K562 (cell line): ENCODE measurements at regions not wholly inside any gene's neighbourhood (a gene's known extent, or its start where the extent isn't known, plus 50 kb on each side); places are given as distances from the start of the nearest gene placed in this dataset.

Experiments used
- ATAC-seq: fragments of 200-7000 bp; cut with Tn5 transposase; 3 replicates; pipeline ENCODE4 v1.9.1; 2020; ENCODE audit warnings: moderate library complexity
- BruUV-seq: library from RNA; stranded (reverse); fragments of 400-500 nt; replicated peaks from 2 replicates; lab custom pipeline; 2021; lab: Mats Ljungman, UMichigan
- CTCF ChIA-PET: fragments of 300-600 bp; formaldehyde crosslinking; extraction: SDS; loops from one replicate; lab custom pipeline; 2021; ENCODE audit warnings: low intra/inter-chr PET ratio; lab: Yijun Ruan, JAX
- POLR2A ChIA-PET: fragments of 300-600, 350-650 bp; sonication (Branson Sonifier 250); formaldehyde crosslinking; extraction: SDS; loops from one replicate; lab custom pipeline; 2021; ENCODE audit warnings: antibody characterized with exemption, inconsistent platforms; lab: Yijun Ruan, JAX
- DNase-seq, 4 experiments: peaks; one replicate each; pipeline versions ENCODE4 v3.0.0 to v3.0.0-alpha.2; 2011 to 2018; ENCODE audit warnings: low spot score in 3 of 4, mixed read lengths in 3 of 4; ENCODE audit errors: extremely low read depth in 1 of 4
- FAIRE-seq: peaks from 2 replicates; lab custom pipeline; 2011; peaks lifted over from hg19 to GRCh38; lab: Jason Lieb, UNC
- H2AFZ ChIP-seq: 2 replicates; pipeline ENCODE4 v1.6.0; 2011; ENCODE audit warnings: low read depth, low read length, control low read depth, inconsistent platforms
- H3K27ac ChIP-seq: fragments of 200-600 bp; 3 replicates; pipeline ENCODE4 v1.8.0; 2011; ENCODE audit warnings: low read depth, mild to moderate bottlenecking, control low read depth, inconsistent platforms, low read length, moderate library complexity, mixed read lengths; ENCODE audit errors: extremely low read depth
- H3K27me3 ChIP-seq, 2 experiments: fragments of 300-600 bp in 1 of 2; 2 replicates in 1 of 2; 3 replicates in 1 of 2; pipeline versions ENCODE4 v1.6.0 to v1.8.0; 2011; ENCODE audit warnings: inconsistent platforms in 2 of 2, low read length in 2 of 2, mild to moderate bottlenecking in 1 of 2, mixed read lengths in 1 of 2, moderate library complexity in 1 of 2; ENCODE audit not compliant: control insufficient read depth in 2 of 2, insufficient read depth in 2 of 2
- H3K36me3 ChIP-seq: fragments of 300-600 bp; 3 replicates; pipeline ENCODE4 v1.8.0; 2011; ENCODE audit warnings: mild to moderate bottlenecking, low read length, inconsistent platforms; ENCODE audit not compliant: control insufficient read depth, insufficient read depth
- H3K4me1 ChIP-seq, 2 experiments: fragments of 200-600 bp in 1 of 2; replicated peaks in 1 of 2; 2 replicates in 1 of 2; 3 replicates in 1 of 2; pipeline versions ENCODE4 v1.5.1 to v1.8.0; 2011; ENCODE audit warnings: inconsistent platforms in 2 of 2, low read length in 2 of 2, mild to moderate bottlenecking in 1 of 2, mixed read lengths in 1 of 2, moderate library complexity in 1 of 2; ENCODE audit not compliant: control insufficient read depth in 2 of 2, insufficient read depth in 2 of 2
- H3K4me2 ChIP-seq: 2 replicates; pipeline ENCODE4 v1.6.1; 2011; ENCODE audit warnings: low read length, control low read depth, inconsistent platforms, mixed read lengths; ENCODE audit not compliant: insufficient read depth
- H3K4me3 ChIP-seq: fragments of 200-600 bp; sonication (generic), shearing (Covaris generic); 2 replicates; pipeline ENCODE4 v1.5.1; 2016; ENCODE audit warnings: control low read depth, inconsistent platforms
- H3K79me2 ChIP-seq: fragments of 200-600 bp; 3 replicates; pipeline ENCODE4 v1.8.0; 2011; ENCODE audit warnings: low read length, inconsistent platforms; ENCODE audit not compliant: control insufficient read depth, insufficient read depth
- H3K9ac ChIP-seq, 2 experiments: 2 replicates each; pipeline versions ENCODE4 v1.6.0 to v1.6.1; 2011; ENCODE audit warnings: low read depth in 2 of 2, low read length in 2 of 2, control low read depth in 1 of 2, inconsistent platforms in 1 of 2, mild to moderate bottlenecking in 1 of 2, mixed read lengths in 1 of 2; ENCODE audit not compliant: insufficient read depth in 1 of 2
- H3K9me1 ChIP-seq: one replicate; pipeline ENCODE4 v1.6.0; 2011; ENCODE audit warnings: inconsistent platforms, mild to moderate bottlenecking, low read length, moderate library complexity; ENCODE audit not compliant: control insufficient read depth, insufficient read depth
- H3K9me3 ChIP-seq: replicated peaks from 2 replicates; pipeline ENCODE4 v1.5.1; 2011; ENCODE audit warnings: low read depth, low read length, inconsistent platforms; ENCODE audit not compliant: control insufficient read depth, insufficient read depth
- H4K20me1 ChIP-seq: replicated peaks from 2 replicates; pipeline ENCODE4 v1.6.1; 2011; ENCODE audit warnings: low read length, inconsistent platforms, mixed read lengths; ENCODE audit not compliant: control insufficient read depth, insufficient read depth
- CBX3 ChIP-seq, 2 experiments: IDR thresholded peaks; 1 replicate in 1 of 2; 2 replicates in 1 of 2; pipeline ENCODE4 v1.6.1; 2012; ENCODE audit warnings: inconsistent platforms in 2 of 2, low read length in 2 of 2, borderline replicate concordance in 1 of 2, control low read depth in 1 of 2
- EP300 ChIP-seq: IDR thresholded peaks from 2 replicates; pipeline ENCODE4 v1.6.1; 2012; ENCODE audit warnings: low read length, improper control_type of control experiment
- FOXP4 ChIP-seq: sonication (generic); formaldehyde crosslinking; IDR thresholded peaks from 2 replicates; pipeline ENCODE4 v1.8.0; 2022; ENCODE audit warnings: mild to moderate bottlenecking, missing genetic modification reagents, borderline replicate concordance
- GABPB2 ChIP-seq: fragments of 250-450 bp; sonication (Bioruptor Pico); conservative IDR thresholded peaks from 2 replicates; pipeline ENCODE4 v1.5.1; 2021; ENCODE audit warnings: mild to moderate bottlenecking
- HDAC1 ChIP-seq, 2 experiments: fragments of 450-650 bp; IDR thresholded peaks; 2 replicates each; pipeline ENCODE4 v1.6.1; 2016 to 2017; ENCODE audit warnings: inconsistent platforms in 1 of 2, mild to moderate bottlenecking in 1 of 2, moderate library complexity in 1 of 2
- HDAC3 ChIP-seq: fragments of 450-650 bp; IDR thresholded peaks from 2 replicates; pipeline ENCODE4 v1.6.1; 2018; ENCODE audit warnings: borderline replicate concordance, mild to moderate bottlenecking, moderate library complexity; ENCODE audit not compliant: partially characterized antibody
- MAFK ChIP-seq: IDR thresholded peaks from 2 replicates; pipeline ENCODE4 v1.6.1; 2011; ENCODE audit warnings: low read length, improper control_type of control experiment
- PBX2 ChIP-seq, 2 experiments: IDR thresholded peaks in 1 of 2; conservative IDR thresholded peaks in 1 of 2; 2 replicates each; pipeline ENCODE4 v1.6.1; 2016; ENCODE audit warnings: low read depth in 2 of 2, mild to moderate bottlenecking in 1 of 2, missing compliant biosample characterization in 1 of 2, missing genetic modification characterization in 1 of 2, moderate library complexity in 1 of 2
- ZNF280B ChIP-seq: fragments of 250-450 bp; sonication (Bioruptor Pico); IDR thresholded peaks from 2 replicates; pipeline ENCODE4 v1.5.1; 2021; ENCODE audit warnings: mild to moderate bottlenecking
- ZNF609 ChIP-seq: sonication (generic); formaldehyde crosslinking; IDR thresholded peaks from 2 replicates; pipeline ENCODE4 v1.8.1; 2023; ENCODE audit warnings: missing genetic modification reagents, mild to moderate bottlenecking, borderline replicate concordance
- WGBS: fragments of 100-300 bp; shearing (Covaris generic); methylation state at CpG from one replicate; pipeline ENCODE4 v1.1.6; 2016; ENCODE audit warnings: low coverage, mixed read lengths; ENCODE audit not compliant: insufficient coverage; ENCODE audit errors: missing lambda C conversion rate; 5-methylcytosine and 5-hydroxymethylcytosine counted together
- in situ Hi-C: fragments of 300-500 bp; cut with MboI; formaldehyde crosslinking; loops from 4 replicates; pipeline ENCODE4 v1.15.0; 2018; ENCODE audit warnings: inconsistent platforms, mixed read lengths
- intact Hi-C: fragments of 100-400 bp; cut with micrococcal nuclease; formaldehyde crosslinking; loops from 2 replicates; pipeline ENCODE4 v1.14.2; 2022

- in situ Hi-C loops: no loop called here
- H3K27ac ChIP-seq: no peak overlapping the region
- no peaks in the 10 kb centered on the region; a peak in 1 of 5 replicates for H3K4me1 ChIP-seq
- TF ChIP-seq ZNF609 (CRISPR knock-in tag): no peak
- no peak for TF ChIP-seq HDAC1 (IDR thresholded peaks at IDR 0.05)
- no peak for TF ChIP-seq ZNF280B (CRISPR knock-in tag)
- TF ChIP-seq HDAC3: no peak
- no peak for TF ChIP-seq PBX2 (CRISPR knock-in tag; IDR thresholded peaks at IDR 0.05; ENCODE audit: low read depth)
- no peak for TF ChIP-seq PBX2 (tag; conservative IDR thresholded peaks at IDR 0.05; ENCODE audit: low read depth)
- no peak for TF ChIP-seq FOXP4 (CRISPR knock-in tag)
- TF ChIP-seq CBX3 (IDR thresholded peaks at IDR 0.05; ENCODE audit: borderline replicate concordance in 1 of 2, low read length in 2 of 2): no peak
- TF ChIP-seq EP300: no peak
- no peak for TF ChIP-seq GABPB2
- TF ChIP-seq MAFK: no peak
Measured at GRCh38 chr1:201767339-201767738, 61.6 kb upstream of the IPO9 start.

More at GRCh38 chr1:201767339-201767738, 61.6 kb upstream of the IPO9 start:
- Histone ChIP-seq H3K9me1 (no peaks in the 10 kb centered on the region), H3K9me3 (no peaks in the 10 kb centered on the region), H3K36me3 (no peaks in the 10 kb centered on the region), H3K9ac (no peak overlapping the region), H3K4me3 (no peak overlapping the region), H3K79me2 (no peaks in the 10 kb centered on the region), H3K4me2 (no peak overlapping the region), H4K20me1 (no peaks in the 10 kb centered on the region), H3K27me3 (no peaks in the 10 kb centered on the region; a peak in 2 of 5 replicates), H2AFZ (no peak overlapping the region)
- FAIRE-seq: no peak
- no peak for DNase-seq
- BruUV-seq: no TSS peak
- 55% methylated on average over 6 of the region's 6 CpGs for WGBS
- ChIA-PET CTCF (no interaction called here), POLR2A (no interaction called here)
- ATAC-seq: no peak
- intact Hi-C loops: no loop called here
